HG02884 (cell line): ENCODE measurements at regions not wholly inside any gene's neighbourhood (a gene's known extent, or its start where the extent isn't known, plus 50 kb on each side); places are given as distances from the start of the nearest gene placed in this dataset.
"Not testable (repeated sequence)": the region's sequence is repeated elsewhere in the genome, so short reads cannot be mapped to it uniquely, and the experiment has no call there.

Source experiments
- ATAC-seq: cut with Tn5 transposase; IDR thresholded peaks from one replicate; pipeline ENCODE4 v1.9.1; 2021; ENCODE audit warnings: mild to moderate bottlenecking, moderate library complexity; ENCODE audit not compliant: unreplicated experiment

DNA sequence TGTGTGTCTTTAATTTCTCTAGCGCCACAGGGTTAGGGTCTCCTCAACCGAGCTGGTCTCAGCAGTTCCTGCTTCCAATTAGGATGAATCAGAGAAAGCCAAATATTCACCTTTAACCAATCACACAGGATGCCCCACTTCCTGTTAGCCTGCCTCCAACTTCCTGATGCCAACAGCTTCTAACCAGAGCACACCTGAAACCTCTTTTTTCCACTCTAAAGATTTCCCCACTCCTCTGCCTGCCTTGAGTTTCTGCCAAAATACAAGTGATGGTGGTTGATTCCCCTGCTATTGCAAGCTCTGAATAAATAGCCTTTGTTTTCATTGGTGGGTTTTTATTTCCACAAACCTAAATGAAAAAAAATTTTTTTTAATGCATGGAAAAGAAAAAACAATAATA, 144.7 kb upstream of the UST start:
- ATAC-seq = no peak

DNA sequence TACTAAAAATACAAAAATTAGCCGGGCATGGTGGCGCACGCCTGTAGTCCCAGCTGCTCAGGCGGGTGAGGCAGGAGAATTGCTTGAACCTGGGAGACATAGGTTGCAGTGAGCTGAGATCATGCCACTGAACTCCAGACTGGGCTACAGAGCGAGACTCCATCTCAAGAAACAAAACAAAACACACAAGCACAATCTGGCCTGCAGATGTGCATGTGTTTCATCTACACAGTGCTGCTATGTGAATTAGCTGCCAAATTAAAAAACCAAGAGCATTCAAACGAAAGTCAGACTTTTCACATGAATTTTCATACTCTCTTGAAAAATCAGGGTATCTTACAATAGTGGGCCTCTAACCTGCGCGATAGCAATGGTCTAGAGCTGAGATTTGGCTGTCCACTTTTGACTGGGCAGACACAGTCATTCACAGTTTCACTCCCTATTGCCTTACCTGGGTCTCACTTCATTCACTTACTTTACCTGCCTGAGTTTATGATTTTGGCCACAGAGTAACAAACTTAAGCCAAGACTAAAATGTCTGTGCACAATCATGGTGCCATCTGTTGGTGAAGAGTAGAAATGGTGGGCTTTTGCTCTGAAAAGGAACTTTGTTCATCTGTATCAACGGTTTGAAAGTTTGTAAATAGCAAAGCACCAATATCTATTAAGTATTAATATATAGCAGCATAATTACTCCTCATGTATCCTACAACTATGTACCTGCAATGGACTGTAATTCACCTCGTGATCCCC, 138.5 kb upstream of the UST start:
- ATAC-seq = no peak

DNA sequence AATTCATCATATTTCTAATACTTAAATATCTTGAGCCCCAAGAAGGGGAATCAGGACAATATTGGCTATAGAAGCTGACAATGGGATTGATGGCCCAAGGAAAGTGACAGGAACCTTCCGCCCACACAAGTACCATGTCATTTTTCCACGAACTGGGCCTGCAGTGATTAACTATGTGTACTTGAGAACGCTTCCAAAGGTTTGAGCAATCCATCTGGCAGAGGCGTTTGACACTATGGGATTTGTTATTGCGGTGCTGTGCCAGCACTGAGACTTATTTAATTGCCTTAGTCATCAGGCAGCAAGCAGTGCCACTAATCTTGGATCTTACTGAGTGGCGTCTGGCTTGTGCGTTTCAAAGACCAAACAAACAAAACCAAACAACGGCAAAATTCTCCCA, 135.6 kb upstream of the UST start:
- ATAC-seq = no peak

DNA sequence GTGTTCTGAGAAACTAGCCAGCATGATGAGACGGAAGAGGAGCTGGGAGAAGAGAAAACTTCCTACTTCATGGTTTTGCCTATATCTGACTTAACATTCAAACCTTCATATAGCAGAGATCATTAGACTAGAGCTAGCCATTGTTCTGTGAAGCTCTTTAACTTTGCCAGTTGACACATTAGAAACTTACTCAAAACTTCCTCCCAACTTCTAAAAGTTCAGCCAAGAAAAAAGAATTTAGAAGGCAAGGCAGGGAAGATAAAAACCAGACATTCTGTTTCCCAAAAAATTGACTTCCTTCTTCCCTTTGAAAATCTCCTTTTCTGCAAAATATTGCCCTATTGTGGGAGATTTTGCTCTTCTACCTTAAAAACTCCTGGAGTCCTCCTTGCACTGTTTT, 134.8 kb upstream of the UST start:
- ATAC-seq = no peak

DNA sequence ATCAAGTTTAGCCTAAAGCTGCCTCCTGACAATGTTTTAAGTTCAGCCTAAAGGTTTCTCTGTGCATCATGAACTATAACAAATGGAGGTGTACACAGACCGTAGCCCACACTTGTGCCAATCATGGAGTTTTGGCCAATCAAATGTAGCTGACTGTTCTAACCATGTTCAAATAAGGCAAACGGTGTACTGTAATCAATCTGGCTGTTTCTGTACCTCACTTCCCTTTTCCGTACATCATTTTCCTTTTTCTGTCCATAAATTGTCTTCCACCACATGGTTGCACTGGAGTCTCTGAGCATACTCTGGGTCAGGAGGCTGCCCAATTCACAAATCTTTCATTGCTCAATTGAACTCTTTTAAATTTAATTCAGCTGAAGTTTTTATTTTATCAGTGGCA, 132.2 kb upstream of the UST start:
- ATAC-seq = no peak

DNA sequence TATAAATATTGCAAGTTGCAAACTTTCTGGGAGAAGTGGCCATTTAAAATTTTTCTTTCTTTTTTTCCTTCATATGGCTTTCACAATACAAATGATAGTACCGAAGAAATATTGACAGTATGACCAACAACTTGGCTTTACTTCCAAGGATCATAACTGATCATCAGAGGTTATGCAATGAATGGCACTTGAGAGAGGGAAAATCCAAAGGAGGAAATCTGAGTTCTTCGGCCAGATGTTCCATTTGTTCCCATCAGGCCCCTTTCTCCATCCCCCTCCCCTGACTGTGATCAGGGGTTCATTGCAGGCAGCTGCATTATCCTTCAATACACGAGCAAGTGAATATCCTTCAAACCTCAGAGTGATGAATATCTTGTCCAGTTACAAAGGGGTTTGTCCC, 130.0 kb upstream of the UST start:
- no peak for ATAC-seq

DNA sequence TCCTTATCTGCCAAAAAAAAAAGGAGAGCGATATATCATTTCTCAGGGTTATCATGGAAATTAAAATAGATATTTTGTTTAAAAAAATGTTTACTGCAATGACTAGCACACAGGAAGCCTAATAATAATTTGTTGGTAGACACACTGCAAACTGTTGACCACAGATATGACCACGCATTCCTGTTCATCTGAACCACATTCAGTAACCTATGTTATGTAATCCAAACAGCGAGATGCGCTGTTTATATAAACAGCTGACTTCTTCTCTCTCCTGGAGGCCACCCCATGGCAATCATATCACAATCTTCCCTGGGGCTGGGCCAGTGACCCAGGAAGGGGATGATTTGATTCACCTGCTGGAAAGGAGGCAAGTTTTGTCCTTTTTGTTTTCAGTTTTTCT, 129.3 kb upstream of the UST start:
- ATAC-seq = no peak

DNA sequence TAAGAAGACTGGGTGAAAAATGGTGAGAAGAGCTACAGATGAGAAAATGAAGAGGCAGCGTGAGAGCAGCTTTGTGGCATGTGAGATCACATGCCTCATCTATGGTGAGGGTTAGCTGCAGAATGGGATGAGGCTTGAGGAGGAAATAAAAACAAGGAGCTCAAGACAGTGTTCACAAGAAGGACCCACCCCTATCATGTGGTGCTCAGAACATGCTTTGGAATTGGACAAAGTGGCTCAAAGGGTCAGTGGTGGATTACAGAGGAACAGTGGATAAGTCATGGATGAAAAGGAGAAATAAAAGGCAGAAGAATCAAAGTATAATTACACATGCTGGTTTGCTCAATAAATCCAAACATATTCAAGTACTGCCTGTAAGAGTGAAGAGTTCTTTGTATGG, 126.9 kb upstream of the UST start:
- ATAC-seq = no peak

DNA sequence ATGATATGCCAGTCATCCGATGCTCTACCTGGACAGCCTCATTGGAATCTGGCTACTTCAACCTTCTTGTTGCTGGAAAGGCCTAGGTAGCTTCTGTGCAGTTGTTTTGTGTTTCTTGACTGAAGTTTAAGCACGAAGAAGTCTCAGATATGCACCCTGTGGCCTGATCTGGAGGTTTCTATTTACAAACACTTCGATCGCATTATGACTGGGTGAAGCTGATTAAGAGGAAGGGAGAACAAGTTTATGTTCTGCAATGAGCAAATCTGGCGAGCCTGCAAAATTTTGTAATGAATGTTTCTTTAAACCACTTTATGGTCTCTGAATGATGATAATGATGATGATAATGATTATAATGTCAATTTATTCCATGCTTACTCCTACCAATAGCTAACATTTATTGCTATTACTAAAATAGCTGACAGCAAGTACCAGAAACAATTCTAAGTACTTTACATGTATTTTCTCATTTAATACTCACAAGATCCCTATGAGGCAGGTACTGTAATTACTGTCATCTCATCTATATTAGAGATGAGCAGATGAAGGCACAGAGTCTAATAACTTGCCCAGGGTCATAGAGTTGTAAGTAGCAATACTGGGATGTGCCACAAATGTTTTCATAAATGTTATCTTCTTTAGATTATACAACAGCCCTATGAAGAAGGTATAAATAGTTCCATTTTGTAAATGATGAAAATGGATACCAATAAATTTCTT, 126.1 kb upstream of the UST start:
- ATAC-seq = peak; percentile 94

DNA sequence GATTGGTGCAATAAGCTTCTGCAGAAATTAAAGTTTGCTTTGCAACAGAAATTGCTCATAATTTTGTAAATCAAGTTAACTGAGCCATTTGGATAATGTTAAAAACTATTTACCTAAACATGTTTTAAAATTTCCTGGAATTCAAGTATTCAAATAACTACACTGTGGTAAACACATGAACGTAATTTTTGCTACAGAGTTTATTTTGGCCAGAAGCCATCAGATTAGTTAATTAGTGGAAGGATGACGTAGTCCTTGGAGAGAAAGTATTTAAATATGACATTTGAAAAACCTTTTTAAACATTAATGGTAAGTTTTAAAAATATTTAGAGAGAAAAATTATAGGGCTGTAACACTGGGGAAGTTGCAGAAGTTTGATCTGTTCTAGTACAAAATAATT, 121.2 kb upstream of the UST start:
- ATAC-seq = no peak

DNA sequence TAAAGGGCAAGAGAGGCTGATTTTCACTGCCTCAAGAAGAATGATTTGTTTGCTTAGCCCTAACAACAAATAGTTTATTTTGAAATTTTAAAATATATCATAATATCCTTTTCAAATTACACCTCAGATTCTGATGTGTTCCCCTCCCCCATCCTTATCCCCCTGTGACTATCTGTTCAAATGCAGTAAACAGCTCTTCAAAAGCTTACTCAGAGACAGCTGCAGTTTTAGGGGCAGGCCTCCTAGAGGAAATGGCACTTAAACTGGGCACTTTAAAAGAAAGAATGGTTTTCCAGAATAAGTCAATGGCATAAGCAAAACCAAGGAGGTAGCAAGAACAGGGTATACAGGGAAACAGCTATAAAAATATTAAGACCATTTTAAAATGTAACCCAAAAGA, 118.6 kb upstream of the UST start:
- no peak for ATAC-seq

DNA sequence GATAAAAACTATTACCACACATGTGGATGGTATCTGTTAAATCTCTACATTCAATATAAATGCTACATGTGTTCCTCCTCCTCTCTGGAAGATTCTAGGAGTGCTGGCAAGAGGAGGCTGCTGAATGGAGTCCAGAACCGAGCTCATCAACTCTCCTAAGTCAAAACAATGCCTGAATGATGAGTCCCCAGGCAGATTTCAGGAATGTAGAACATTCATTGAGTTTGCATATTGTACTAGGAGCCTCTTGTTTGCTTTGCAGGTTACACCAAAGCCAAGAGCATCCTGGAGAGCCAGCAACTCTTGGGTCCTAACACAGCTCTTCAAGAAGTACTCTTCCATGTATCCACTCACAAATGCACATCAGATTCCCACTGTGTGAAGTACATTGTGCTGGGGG, 117.6 kb upstream of the UST start:
- ATAC-seq = no peak

DNA sequence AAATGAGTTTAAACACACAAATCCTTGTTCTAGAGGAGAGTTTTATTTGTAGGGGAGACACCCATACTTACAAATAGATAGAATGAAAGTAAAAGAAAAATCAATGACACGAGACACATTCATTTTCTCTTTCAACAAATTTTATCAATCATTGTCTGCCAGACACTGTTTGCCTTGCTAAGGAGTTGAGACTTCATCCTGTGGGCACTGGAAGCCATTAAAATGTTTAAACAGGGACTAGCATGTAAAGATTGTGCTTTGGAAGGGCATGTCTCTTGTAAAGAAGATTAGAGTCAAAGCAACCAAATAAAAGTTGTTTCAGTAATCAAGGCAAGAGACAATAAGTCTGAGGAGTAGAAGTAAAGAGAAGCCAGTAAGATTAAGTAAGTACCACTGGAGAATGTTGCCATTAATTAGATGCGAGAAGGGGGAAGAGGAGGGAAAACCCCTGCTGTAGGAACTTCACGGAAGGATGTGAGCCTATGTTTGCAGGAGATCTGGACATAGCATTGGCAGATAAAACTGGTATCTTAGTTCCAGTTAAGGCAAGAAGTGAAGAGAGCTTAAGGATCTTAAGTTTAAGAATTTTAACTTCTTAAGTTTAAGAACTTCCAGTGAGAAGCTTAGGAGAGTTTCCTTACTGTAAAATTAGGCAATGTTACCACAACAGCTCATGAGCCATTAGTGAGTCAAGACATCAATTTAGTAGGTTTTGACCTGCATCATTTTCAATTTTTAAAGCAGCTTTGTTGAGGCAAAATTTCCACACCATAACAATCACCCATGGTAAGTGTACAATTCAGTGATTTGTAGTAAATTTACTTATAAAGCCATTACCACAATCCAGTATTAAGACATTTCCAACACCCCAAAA, 117.0 kb upstream of the UST start:
- ATAC-seq = peak; percentile 50

DNA sequence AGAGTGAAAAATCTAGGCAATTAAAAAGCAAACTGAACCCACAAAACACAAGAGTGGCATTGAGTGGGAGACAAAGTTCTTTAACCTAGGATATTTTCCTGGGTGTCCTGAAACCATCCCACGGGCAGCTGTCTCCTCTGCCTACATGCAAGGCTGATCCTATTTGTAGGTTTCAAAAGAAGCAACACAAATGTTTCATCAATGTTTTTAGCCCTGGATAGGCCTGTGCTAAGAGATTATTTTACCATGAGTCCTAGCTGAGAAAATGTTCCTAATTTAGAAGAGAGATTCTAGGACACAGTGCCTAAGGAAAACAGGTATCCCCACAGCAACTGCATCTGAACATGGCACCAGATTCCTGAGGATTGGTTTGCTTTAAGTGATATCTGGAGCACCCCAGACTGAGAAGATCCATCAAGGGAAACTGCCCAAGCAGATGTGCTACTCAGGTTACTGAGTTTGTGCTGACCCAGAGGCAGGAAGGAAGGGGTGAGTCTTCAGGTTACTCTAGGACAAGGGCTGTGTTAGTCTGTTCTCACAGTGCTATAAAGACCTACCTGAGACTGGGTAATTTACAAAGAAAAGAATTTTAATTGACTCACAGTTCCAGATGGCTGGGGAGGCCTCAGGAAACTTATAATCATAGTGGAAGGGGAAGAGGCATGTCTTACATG, 111.6 kb upstream of the UST start:
- no peak for ATAC-seq

DNA sequence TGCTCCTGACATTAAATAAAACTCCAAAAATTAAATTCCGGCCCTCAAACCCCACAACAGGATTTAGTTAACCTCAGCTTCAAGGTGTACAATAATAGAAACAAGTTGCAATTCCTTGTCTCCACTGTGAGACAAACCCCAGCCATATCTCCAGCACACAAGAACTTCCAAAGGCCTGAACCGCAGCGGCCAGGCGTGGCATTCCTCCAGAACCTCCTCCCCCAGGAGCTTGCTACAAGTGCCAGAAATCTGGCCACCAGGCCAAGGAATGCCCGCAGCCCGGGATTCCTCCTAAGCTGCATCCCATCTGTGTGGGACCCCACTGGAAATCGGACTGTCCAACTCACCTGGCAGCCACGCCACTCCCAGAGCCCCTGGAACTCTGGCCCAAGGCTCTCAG, 105.0 kb upstream of the UST start:
- not testable (repeated sequence) for ATAC-seq

DNA sequence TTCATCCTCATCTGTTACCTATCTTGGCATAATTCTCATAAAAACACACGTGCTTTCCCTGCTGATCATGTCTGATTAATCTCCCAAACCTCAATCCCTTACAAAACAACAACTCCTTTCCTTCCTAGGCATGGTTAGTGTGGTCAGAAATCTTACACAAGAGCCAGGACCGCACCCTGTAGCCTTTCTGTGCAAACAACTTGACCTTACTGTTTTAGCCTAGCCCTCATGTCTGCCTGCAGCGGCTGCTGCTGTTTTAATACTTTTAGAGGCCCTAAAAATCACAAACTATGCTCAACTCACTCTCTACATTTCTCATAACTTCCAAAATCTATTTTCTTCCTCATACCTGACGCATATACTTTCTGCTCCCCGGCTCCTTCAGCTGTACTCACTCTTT, 103.6 kb upstream of the UST start:
- not testable (repeated sequence) for ATAC-seq

DNA sequence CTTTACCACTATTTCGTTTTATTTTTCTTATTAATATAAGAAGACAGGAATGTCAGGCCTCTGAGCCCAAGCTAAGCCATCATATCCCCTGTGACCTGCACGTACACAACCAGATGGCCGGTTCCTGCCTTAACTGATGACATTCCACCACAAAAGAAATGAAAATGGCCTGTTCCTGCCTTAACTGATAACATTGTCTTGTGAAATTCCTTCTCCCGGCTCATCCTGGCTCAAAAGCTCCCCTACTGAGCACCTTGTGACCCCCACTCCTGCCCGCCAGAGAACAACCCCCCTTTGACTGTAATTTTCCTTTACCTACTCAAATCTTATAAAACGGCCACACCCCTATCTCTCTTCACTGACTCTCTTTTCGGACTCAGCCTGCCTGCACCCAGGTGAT, 101.8 kb upstream of the UST start:
- not testable (repeated sequence) for ATAC-seq

DNA sequence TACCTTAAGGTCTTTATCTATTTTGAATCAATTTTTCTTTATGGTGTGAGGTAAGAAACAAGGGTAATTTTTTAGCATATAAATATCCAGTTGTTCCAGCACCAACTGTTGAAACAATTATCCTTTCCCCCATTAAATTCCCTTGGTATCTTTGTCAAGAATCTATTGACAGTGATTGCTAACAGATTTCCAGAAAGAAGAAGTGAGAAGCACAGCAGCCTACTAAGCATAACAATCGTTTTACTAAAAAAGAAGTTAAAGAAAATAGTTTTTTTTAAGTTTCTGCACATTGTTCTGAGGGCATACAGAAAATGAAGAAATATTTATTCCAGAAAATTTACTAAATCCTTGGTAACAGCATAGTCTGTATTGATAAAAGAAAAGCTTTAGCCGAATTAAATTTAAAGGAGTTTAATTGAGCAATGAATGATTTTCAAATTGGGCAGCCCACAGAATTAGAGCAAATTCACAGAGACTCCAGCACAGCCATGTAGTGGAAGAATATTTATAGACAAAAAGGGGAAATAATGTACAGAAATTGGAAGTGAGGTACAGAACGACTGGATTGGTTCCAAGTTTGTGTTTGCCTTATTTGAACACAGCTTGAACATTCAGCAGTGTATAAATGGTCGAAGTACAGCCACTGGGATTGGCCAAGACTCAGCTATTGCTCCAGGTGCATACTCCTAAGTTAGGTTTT, 97.9 kb upstream of the UST start:
- ATAC-seq = no peak

DNA sequence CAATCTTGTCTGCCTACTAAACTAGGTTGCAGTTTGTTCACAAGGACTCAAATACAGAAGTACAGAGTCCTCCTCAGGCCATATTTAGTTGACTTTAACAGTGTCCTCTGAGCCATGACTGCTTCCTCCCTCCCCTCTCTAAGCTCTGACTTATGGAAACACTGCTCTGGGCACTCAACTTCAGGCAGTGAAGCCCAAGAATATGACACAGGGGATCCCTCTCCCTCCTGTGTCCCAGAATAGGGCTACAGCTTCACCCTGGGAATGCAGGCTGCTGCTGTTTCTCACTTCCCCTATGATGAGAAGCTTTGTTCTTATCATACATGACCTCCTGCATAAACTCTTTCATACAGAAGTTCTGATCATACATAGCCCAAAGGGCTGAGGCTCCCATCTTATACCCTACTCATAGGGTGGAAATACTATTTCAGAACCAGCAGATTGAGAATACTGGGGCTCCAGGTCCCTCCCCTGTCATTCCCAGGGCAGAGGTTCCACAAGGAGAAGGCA, 97.3 kb upstream of the UST start:
- ATAC-seq = peak; percentile 68

DNA sequence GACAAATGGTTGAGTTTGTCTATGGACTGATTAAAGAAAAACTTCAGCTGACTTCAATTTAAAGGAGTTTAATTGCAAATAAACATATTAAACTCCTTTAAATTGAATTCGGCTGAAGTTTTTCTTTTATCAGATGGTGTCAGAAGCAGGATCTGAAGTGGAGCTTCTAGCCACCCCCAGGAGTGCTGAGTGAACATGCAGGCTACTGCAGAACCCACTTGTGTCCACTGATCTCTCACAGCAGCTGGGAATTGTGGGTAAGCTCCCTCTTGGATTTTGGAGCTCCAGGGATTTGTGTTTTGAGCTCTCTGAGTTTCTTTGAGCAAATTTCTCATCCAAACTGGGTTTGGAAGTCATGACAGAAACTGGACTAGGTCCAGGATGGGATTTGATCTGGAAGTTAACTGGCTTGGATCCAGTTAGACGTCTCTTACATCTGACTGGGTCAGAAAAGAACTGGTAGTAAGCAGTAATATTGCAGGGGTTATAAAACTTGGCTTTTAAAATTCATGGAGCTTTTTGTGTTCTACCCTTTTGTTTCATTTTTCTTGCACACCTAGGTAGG, 95.8 kb upstream of the UST start:
- no peak for ATAC-seq
